BLaER1 (cell line): ENCODE measurements at regions not wholly inside any gene's neighbourhood (a gene's known extent, or its start where the extent isn't known, plus 50 kb on each side); places are given as distances from the start of the nearest gene placed in this dataset.

ENCODE experiments used
- H3K27ac ChIP-seq: shearing (Covaris generic); formaldehyde crosslinking; 2 replicates; pipeline ENCODE4 v1.8.1; 2022
- H3K27me3 ChIP-seq: shearing (Covaris generic); formaldehyde crosslinking; 2 replicates; pipeline ENCODE4 v1.8.1; 2022
- H3K36me3 ChIP-seq: shearing (Covaris generic); formaldehyde crosslinking; 2 replicates; pipeline ENCODE4 v1.8.1; 2022
- H3K4me1 ChIP-seq: shearing (Covaris generic); formaldehyde crosslinking; 2 replicates; pipeline ENCODE4 v1.8.1; 2022
- H3K4me2 ChIP-seq: shearing (Covaris generic); formaldehyde crosslinking; 2 replicates; pipeline ENCODE4 v1.8.1; 2022
- H3K4me3 ChIP-seq: shearing (Covaris generic); formaldehyde crosslinking; 2 replicates; pipeline ENCODE4 v1.8.1; 2022
- H3K9ac ChIP-seq: shearing (Covaris generic); formaldehyde crosslinking; 2 replicates; pipeline ENCODE4 v1.8.1; 2022
- H3K9me3 ChIP-seq: shearing (Covaris generic); formaldehyde crosslinking; 2 replicates; pipeline ENCODE4 v1.8.1; 2022
- H4K20me1 ChIP-seq: shearing (Covaris generic); formaldehyde crosslinking; 2 replicates; pipeline ENCODE4 v1.8.1; 2022
- Cebpa-rat ChIP-seq: shearing (Covaris generic); IDR thresholded peaks from 2 replicates; pipeline ENCODE4 v1.8.1; 2022

DNA sequence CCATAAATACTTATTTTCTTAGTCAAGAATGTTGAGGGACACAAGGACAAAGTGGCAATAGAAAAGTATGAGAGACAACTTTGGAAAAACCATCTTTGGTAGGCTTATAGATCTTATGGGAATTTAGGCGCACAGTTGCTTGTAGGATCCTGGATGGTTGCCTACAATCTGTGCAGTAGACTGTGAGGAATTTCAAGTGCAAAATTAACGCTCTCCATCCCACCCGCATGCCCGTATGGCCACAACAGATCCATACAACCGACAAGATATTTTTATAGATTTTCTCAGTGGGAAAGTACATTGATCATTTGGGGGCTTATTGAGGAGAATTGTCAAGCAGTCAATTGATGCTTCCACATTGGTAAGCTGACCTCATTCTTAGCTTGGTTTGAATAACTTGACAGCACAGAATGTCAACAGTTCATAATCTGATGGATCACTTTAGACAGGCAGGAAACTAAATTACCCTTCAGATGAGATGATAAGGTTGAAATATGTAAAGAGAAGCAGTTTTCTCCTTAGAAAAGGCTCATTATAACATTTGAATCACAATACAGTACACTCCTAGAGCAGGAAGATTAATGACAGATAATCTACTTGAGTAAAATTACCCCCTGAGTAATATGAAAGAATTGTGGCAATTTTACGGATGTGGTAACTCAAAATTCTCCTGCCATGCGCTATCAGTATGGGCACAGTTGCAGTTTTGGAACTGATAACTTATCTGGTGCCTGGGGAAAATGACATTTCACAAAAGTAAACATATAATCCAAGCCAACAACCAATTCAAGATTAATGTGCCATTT is 479.7 kb downstream of the KIF20B start:
- Histone ChIP-seq H3K4me3 (no peak overlapping the region), H3K4me2 (no peak overlapping the region), H3K9ac (no peak overlapping the region), H3K4me1 (peaks cover 10% of the 10 kb centered on the region), H3K9me3 (peaks cover 5% of the 10 kb centered on the region; the same call in 1 of the 2 replicates), H3K36me3 (no peaks in the 10 kb centered on the region), H3K27ac (no peak overlapping the region), H3K27me3 (no peaks in the 10 kb centered on the region), H4K20me1 (no peaks in the 10 kb centered on the region)
- no peak for TF ChIP-seq Cebpa-rat

GRCh38 chr10:90192825-90193224 is 491.4 kb downstream of the KIF20B start:
- no peak overlapping the region for H3K4me2 ChIP-seq
- H3K4me1 ChIP-seq: no peaks in the 10 kb centered on the region
- H4K20me1 ChIP-seq: no peaks in the 10 kb centered on the region
- no peaks in the 10 kb centered on the region for H3K36me3 ChIP-seq
- H3K9ac ChIP-seq: no peak overlapping the region
- no peaks in the 10 kb centered on the region for H3K9me3 ChIP-seq
- TF ChIP-seq Cebpa-rat: no peak
- no peaks in the 10 kb centered on the region for H3K27me3 ChIP-seq
- no peak overlapping the region for H3K4me3 ChIP-seq
- H3K27ac ChIP-seq: no peak overlapping the region

DNA sequence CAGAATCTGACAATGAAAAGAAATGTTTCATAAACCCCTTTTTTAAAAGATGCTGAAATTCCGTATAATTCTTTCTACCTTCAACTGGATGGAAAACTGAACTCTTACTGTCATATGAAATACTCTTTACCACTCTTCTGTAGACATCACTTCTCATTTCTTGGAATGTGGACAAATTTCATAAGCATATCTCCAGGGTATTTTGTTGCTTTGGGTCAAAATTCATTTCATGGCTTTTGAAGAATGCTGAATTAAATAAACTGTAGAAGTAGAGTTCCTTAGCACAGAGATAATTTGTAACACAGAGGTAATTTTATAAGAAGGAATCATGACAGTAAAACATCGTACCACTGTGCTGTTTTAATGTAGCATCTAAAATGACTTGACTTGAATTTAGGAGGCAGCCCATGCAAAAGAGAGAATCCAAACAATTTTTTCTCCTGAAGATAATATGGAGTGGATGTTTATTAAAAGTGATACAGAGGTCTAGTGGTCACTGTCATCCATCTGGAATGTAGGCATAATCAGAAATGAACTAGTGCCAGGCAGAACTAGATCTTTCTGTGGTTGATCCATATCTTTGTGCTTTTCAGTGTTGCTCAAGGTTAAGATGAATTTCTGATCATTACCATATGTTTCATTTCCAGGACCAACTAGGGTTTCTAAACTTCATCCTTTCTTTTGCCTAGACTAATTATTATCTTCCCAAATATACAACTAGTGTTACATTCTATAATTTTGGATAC is 492.0 kb downstream of the KIF20B start:
- H3K4me2 ChIP-seq: no peak overlapping the region
- no peaks in the 10 kb centered on the region for H3K9me3 ChIP-seq
- H3K36me3 ChIP-seq: no peaks in the 10 kb centered on the region
- no peaks in the 10 kb centered on the region for H4K20me1 ChIP-seq
- H3K4me3 ChIP-seq: no peak overlapping the region
- H3K27ac ChIP-seq: no peak overlapping the region
- H3K9ac ChIP-seq: no peak overlapping the region
- no peaks in the 10 kb centered on the region for H3K27me3 ChIP-seq
- TF ChIP-seq Cebpa-rat: no peak
- H3K4me1 ChIP-seq: no peaks in the 10 kb centered on the region

GRCh38 chr10:90195288-90195840 is 494.0 kb downstream of the KIF20B start:
- no peaks in the 10 kb centered on the region for H3K27me3 ChIP-seq
- H3K36me3 ChIP-seq: no peaks in the 10 kb centered on the region
- H4K20me1 ChIP-seq: no peaks in the 10 kb centered on the region
- no peaks in the 10 kb centered on the region for H3K9me3 ChIP-seq
- H3K27ac ChIP-seq: no peak overlapping the region
- no peaks in the 10 kb centered on the region for H3K4me1 ChIP-seq
- H3K9ac ChIP-seq: no peak overlapping the region
- TF ChIP-seq Cebpa-rat: no peak
- no peak overlapping the region for H3K4me3 ChIP-seq
- no peak overlapping the region for H3K4me2 ChIP-seq

- no peak overlapping the region for H3K27ac ChIP-seq
- no peaks in the 10 kb centered on the region for H3K4me1 ChIP-seq
- no peaks in the 10 kb centered on the region for H3K9me3 ChIP-seq
- no peaks in the 10 kb centered on the region for H3K36me3 ChIP-seq
- H3K9ac ChIP-seq: no peak overlapping the region
- H3K4me2 ChIP-seq: no peak overlapping the region
- H3K27me3 ChIP-seq: no peaks in the 10 kb centered on the region
- no peak overlapping the region for H3K4me3 ChIP-seq
- no peaks in the 10 kb centered on the region for H4K20me1 ChIP-seq
- no peak for TF ChIP-seq Cebpa-rat
Observed at GRCh38 chr10:90197766-90198165, 496.4 kb downstream of the KIF20B start.

GRCh38 chr10:90199093-90199492 is 497.7 kb downstream of the KIF20B start:
- Histone ChIP-seq H3K4me1 (no peaks in the 10 kb centered on the region), H3K4me3 (no peak overlapping the region), H3K4me2 (no peak overlapping the region), H4K20me1 (no peaks in the 10 kb centered on the region), H3K9ac (no peak overlapping the region), H3K9me3 (no peaks in the 10 kb centered on the region), H3K27me3 (no peaks in the 10 kb centered on the region), H3K36me3 (no peaks in the 10 kb centered on the region), H3K27ac (no peak overlapping the region)
- no peak for TF ChIP-seq Cebpa-rat

DNA sequence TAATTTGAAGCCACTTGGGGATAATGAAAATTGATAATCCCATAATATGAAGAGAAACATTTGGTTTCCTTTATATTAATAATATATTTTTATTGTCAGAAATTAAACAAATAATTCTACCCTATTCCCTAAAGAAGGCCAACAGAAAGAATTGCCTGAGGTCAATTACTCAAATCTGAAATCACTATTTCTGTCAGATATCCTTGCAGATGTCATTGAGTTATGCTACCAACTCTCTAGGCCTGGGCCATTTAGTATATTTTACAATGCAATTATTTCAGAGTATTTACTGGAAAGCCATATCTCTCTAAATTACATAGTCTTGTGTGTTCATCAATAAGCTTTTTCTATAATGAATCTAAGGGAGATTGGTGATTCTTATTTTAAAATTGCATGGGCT is 498.1 kb downstream of the KIF20B start:
- TF ChIP-seq Cebpa-rat: no peak
- H3K4me3 ChIP-seq: no peak overlapping the region
- no peaks in the 10 kb centered on the region for H3K9me3 ChIP-seq
- H3K36me3 ChIP-seq: no peaks in the 10 kb centered on the region
- H3K4me1 ChIP-seq: no peaks in the 10 kb centered on the region
- no peaks in the 10 kb centered on the region for H3K27me3 ChIP-seq
- H3K27ac ChIP-seq: no peak overlapping the region
- no peaks in the 10 kb centered on the region for H4K20me1 ChIP-seq
- no peak overlapping the region for H3K4me2 ChIP-seq
- no peak overlapping the region for H3K9ac ChIP-seq

GRCh38 chr10:90204131-90204955 is 503.0 kb downstream of the KIF20B start:
- Histone ChIP-seq H3K9me3 (no peaks in the 10 kb centered on the region), H4K20me1 (no peaks in the 10 kb centered on the region), H3K27ac (no peak overlapping the region), H3K4me1 (no peaks in the 10 kb centered on the region), H3K9ac (no peak overlapping the region), H3K4me3 (no peak overlapping the region), H3K27me3 (no peaks in the 10 kb centered on the region), H3K36me3 (0 out of 2 replicates have a peak, but pooled peaks cover 3% of the 10 kb centered on the region), H3K4me2 (no peak overlapping the region)
- TF ChIP-seq Cebpa-rat: no peak

GRCh38 chr10:90204956-90205314 is 503.5 kb downstream of the KIF20B start:
- Histone ChIP-seq H3K4me1 (no peaks in the 10 kb centered on the region), H3K27me3 (no peaks in the 10 kb centered on the region), H3K4me3 (no peak overlapping the region), H3K36me3 (0 out of 2 replicates have a peak, but pooled peaks cover 3% of the 10 kb centered on the region), H3K9me3 (no peaks in the 10 kb centered on the region), H3K4me2 (no peak overlapping the region), H3K27ac (no peak overlapping the region), H3K9ac (no peak overlapping the region), H4K20me1 (no peaks in the 10 kb centered on the region)
- no peak for TF ChIP-seq Cebpa-rat
